Calu3 (cell line): ENCODE measurements at regions not wholly inside any gene's neighbourhood (a gene's known extent, or its start where the extent isn't known, plus 50 kb on each side); places are given as distances from the start of the nearest gene placed in this dataset.

Experiments
- BruUV-seq: library from RNA; stranded (reverse); fragments of 400-500 nt; replicated peaks from 2 replicates; lab custom pipeline; 2021; lab: Mats Ljungman, UMichigan
- CTCF ChIA-PET: fragments of 300-600 bp; sonication (Branson Sonifier 250); formaldehyde crosslinking; loops from one replicate; lab custom pipeline; 2022; ENCODE audit warnings: antibody characterized with exemption; lab: Charles Lee
- DNase-seq: peaks from one replicate; pipeline ENCODE4 v3.0.0; 2022
- H3K27ac Mint-ChIP-seq: one replicate; pipeline ENCODE4 v1.8.0; 2022; ENCODE audit warnings: mixed read lengths; ENCODE audit not compliant: unreplicated experiment
- H3K27me3 Mint-ChIP-seq: one replicate; pipeline ENCODE4 v1.8.0; 2022; ENCODE audit warnings: mixed read lengths; ENCODE audit not compliant: unreplicated experiment
- H3K36me3 Mint-ChIP-seq: one replicate; pipeline ENCODE4 v1.8.0; 2022; ENCODE audit warnings: mild to moderate bottlenecking, moderate library complexity, mixed read lengths; ENCODE audit not compliant: insufficient read depth, unreplicated experiment
- H3K4me1 Mint-ChIP-seq: one replicate; pipeline ENCODE4 v1.8.0; 2022; ENCODE audit warnings: mild to moderate bottlenecking, low read depth, mixed read lengths; ENCODE audit not compliant: unreplicated experiment
- H3K4me3 Mint-ChIP-seq: one replicate; pipeline ENCODE4 v1.8.0; 2022; ENCODE audit warnings: mild to moderate bottlenecking, low read depth, moderate library complexity, mixed read lengths; ENCODE audit not compliant: unreplicated experiment
- H3K9me3 Mint-ChIP-seq: one replicate; pipeline ENCODE4 v1.8.0; 2022; ENCODE audit warnings: low read depth, mixed read lengths; ENCODE audit not compliant: unreplicated experiment
- intact Hi-C: fragments of 100-400 bp; cut with micrococcal nuclease; formaldehyde crosslinking; loops from one replicate; pipeline ENCODE4 v1.10.0; 2022; ENCODE audit not compliant: unreplicated experiment
- TF ChIP-seq, protein P1 (sequence below): fragments of 200-600 bp; IDR thresholded peaks from one replicate; pipeline ENCODE4 v1.8.0; 2022; ENCODE audit warnings: antibody characterized with exemption; ENCODE audit not compliant: unreplicated experiment

DNA sequence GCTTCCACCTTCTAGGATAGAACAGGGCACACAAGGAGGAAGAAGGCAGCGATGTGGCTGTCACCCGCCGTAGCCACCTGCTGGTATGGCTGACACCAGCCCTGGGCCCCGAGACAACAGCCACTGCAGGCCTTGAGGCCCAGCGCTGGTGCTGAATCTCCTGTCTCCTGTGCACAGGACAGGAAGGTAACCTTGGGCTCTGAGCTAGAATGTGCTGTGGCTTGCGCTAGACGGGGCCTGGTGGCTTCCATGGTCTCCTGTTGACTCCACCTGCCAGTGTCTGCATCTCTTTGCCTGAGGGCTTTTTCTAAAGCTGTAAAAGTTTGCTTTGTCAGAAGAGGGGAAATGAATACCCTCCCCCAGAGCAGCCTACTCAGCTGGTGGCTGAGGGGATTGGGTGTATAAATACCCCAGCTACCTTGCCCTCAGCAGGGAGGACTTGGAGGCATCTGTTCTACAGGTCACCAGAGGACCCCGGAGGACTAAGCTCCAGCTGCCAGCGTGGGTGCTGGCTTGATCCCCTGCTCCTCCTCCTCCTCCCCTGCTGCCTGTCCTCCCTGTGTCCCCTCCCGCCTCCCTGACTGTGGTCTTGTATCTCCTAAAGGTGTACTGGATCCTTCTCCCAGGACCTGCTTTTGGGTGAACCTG lies 76.1 kb upstream of the SDK2 start:
- Mint-ChIP-seq H3K27me3 (peaks cover 100% of the 10 kb centered on the region), H3K9me3 (no peaks in the 10 kb centered on the region), H3K4me3 (no peak overlapping the region), H3K36me3 (no peaks in the 10 kb centered on the region), H3K4me1 (no peaks in the 10 kb centered on the region), H3K27ac (no peak overlapping the region)
- BruUV-seq, result no TSS peak
- TF ChIP-seq, protein P1, sequence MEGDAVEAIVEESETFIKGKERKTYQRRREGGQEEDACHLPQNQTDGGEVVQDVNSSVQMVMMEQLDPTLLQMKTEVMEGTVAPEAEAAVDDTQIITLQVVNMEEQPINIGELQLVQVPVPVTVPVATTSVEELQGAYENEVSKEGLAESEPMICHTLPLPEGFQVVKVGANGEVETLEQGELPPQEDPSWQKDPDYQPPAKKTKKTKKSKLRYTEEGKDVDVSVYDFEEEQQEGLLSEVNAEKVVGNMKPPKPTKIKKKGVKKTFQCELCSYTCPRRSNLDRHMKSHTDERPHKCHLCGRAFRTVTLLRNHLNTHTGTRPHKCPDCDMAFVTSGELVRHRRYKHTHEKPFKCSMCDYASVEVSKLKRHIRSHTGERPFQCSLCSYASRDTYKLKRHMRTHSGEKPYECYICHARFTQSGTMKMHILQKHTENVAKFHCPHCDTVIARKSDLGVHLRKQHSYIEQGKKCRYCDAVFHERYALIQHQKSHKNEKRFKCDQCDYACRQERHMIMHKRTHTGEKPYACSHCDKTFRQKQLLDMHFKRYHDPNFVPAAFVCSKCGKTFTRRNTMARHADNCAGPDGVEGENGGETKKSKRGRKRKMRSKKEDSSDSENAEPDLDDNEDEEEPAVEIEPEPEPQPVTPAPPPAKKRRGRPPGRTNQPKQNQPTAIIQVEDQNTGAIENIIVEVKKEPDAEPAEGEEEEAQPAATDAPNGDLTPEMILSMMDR, result no peak
- CTCF ChIA-PET, result interaction anchor here (0.7 kb wide), 1 partner anchor 19 kb away, joined by 3 read pairs; no protein-coding TSS in a partner anchor
- intact Hi-C loops, result no loop called here
- DNase-seq, result no peak

- H3K9me3 Mint-ChIP-seq, result no peaks in the 10 kb centered on the region
- BruUV-seq, result no TSS peak
- intact Hi-C loops, result no loop called here
These were observed 77.9 kb upstream of the SDK2 start for GRCh38 chr17:73722165-73722564.

GRCh38 chr17:73723317-73723716 lies 79.1 kb upstream of the SDK2 start:
- TF ChIP-seq, protein P1, result no peak
- Mint-ChIP-seq H3K27ac (no peak overlapping the region), H3K9me3 (no peaks in the 10 kb centered on the region), H3K36me3 (no peaks in the 10 kb centered on the region), H3K4me1 (no peaks in the 10 kb centered on the region), H3K4me3 (no peak overlapping the region), H3K27me3 (peaks cover 81% of the 10 kb centered on the region)
- intact Hi-C loops, result no loop called here
- no TSS peak for BruUV-seq
- CTCF ChIA-PET, result interaction anchor here (0.5 kb wide), 1 partner anchor 73 kb away, joined by 3 read pairs; no protein-coding TSS in a partner anchor
- DNase-seq, result no peak

More at GRCh38 chr17:73722165-73722564, 77.9 kb upstream of the SDK2 start:
- CTCF ChIA-PET, result no interaction called here
- no peak for DNase-seq
- no peak overlapping the region for H3K4me3 Mint-ChIP-seq
- no peaks in the 10 kb centered on the region for H3K36me3 Mint-ChIP-seq
- TF ChIP-seq, protein P1, result no peak
- no peaks in the 10 kb centered on the region for H3K4me1 Mint-ChIP-seq
- no peak overlapping the region for H3K27ac Mint-ChIP-seq
- H3K27me3 Mint-ChIP-seq, result peaks cover 84% of the 10 kb centered on the region

- no peak for DNase-seq
- no peaks in the 10 kb centered on the region for H3K4me1 Mint-ChIP-seq
- H3K27ac Mint-ChIP-seq, result no peak overlapping the region
- CTCF ChIA-PET, result no interaction called here
- H3K4me3 Mint-ChIP-seq, result no peak overlapping the region
- H3K36me3 Mint-ChIP-seq, result no peaks in the 10 kb centered on the region
- intact Hi-C loops, result no loop called here
- no peaks in the 10 kb centered on the region for H3K9me3 Mint-ChIP-seq
- peaks cover 77% of the 10 kb centered on the region for H3K27me3 Mint-ChIP-seq
- TF ChIP-seq, protein P1, result no peak
- no TSS peak for BruUV-seq
These were observed 80.1 kb upstream of the SDK2 start for GRCh38 chr17:73724341-73724740.
